ENCODE measurements at regions not wholly inside any gene's neighbourhood (a gene's known extent, or its start where the extent isn't known, plus 50 kb on each side); places are given as distances from the start of the nearest gene placed in this dataset.

DNA sequence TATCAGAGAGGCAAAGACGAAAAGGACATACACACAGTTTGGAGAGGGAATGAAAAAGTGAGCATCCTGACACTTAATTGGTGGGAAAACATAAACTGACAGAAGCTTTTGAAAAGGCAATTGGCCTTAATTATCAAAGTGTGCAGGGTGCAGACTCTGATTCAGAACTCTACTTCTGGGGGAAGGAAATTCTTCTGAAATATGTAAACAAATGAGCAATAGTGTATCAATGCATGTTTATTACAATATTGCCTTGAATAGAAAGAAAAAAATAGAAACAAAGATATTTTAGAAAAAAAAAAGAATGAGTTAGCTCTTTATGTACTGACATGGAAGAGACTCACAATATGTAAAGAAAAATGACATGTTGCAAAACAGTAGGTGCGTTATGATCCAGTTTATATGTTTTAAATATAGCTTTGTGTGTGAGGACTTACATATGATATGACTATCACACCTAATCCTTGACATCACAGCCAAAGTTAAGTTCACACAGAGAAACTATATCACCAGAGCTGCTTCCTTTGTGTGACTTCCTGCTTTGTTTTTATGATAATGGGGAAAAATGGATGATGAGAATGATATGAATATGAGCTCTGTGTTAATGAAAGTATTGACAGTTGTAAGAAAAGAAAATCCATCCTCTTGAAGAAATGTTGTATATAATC is 182.4 kb downstream of the KCTD12 start (continued):
- TF ChIP-seq, protein P1, sequence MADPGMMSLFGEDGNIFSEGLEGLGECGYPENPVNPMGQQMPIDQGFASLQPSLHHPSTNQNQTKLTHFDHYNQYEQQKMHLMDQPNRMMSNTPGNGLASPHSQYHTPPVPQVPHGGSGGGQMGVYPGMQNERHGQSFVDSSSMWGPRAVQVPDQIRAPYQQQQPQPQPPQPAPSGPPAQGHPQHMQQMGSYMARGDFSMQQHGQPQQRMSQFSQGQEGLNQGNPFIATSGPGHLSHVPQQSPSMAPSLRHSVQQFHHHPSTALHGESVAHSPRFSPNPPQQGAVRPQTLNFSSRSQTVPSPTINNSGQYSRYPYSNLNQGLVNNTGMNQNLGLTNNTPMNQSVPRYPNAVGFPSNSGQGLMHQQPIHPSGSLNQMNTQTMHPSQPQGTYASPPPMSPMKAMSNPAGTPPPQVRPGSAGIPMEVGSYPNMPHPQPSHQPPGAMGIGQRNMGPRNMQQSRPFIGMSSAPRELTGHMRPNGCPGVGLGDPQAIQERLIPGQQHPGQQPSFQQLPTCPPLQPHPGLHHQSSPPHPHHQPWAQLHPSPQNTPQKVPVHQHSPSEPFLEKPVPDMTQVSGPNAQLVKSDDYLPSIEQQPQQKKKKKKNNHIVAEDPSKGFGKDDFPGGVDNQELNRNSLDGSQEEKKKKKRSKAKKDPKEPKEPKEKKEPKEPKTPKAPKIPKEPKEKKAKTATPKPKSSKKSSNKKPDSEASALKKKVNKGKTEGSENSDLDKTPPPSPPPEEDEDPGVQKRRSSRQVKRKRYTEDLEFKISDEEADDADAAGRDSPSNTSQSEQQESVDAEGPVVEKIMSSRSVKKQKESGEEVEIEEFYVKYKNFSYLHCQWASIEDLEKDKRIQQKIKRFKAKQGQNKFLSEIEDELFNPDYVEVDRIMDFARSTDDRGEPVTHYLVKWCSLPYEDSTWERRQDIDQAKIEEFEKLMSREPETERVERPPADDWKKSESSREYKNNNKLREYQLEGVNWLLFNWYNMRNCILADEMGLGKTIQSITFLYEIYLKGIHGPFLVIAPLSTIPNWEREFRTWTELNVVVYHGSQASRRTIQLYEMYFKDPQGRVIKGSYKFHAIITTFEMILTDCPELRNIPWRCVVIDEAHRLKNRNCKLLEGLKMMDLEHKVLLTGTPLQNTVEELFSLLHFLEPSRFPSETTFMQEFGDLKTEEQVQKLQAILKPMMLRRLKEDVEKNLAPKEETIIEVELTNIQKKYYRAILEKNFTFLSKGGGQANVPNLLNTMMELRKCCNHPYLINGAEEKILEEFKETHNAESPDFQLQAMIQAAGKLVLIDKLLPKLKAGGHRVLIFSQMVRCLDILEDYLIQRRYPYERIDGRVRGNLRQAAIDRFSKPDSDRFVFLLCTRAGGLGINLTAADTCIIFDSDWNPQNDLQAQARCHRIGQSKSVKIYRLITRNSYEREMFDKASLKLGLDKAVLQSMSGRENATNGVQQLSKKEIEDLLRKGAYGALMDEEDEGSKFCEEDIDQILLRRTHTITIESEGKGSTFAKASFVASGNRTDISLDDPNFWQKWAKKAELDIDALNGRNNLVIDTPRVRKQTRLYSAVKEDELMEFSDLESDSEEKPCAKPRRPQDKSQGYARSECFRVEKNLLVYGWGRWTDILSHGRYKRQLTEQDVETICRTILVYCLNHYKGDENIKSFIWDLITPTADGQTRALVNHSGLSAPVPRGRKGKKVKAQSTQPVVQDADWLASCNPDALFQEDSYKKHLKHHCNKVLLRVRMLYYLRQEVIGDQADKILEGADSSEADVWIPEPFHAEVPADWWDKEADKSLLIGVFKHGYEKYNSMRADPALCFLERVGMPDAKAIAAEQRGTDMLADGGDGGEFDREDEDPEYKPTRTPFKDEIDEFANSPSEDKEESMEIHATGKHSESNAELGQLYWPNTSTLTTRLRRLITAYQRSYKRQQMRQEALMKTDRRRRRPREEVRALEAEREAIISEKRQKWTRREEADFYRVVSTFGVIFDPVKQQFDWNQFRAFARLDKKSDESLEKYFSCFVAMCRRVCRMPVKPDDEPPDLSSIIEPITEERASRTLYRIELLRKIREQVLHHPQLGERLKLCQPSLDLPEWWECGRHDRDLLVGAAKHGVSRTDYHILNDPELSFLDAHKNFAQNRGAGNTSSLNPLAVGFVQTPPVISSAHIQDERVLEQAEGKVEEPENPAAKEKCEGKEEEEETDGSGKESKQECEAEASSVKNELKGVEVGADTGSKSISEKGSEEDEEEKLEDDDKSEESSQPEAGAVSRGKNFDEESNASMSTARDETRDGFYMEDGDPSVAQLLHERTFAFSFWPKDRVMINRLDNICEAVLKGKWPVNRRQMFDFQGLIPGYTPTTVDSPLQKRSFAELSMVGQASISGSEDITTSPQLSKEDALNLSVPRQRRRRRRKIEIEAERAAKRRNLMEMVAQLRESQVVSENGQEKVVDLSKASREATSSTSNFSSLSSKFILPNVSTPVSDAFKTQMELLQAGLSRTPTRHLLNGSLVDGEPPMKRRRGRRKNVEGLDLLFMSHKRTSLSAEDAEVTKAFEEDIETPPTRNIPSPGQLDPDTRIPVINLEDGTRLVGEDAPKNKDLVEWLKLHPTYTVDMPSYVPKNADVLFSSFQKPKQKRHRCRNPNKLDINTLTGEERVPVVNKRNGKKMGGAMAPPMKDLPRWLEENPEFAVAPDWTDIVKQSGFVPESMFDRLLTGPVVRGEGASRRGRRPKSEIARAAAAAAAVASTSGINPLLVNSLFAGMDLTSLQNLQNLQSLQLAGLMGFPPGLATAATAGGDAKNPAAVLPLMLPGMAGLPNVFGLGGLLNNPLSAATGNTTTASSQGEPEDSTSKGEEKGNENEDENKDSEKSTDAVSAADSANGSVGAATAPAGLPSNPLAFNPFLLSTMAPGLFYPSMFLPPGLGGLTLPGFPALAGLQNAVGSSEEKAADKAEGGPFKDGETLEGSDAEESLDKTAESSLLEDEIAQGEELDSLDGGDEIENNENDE (IDR thresholded peaks at IDR 0.05; ENCODE audit: insufficient replicate concordance, low read length) = no peak
- TF ChIP-seq BCL11A (IDR thresholded peaks at IDR 0.05; ENCODE audit: low read depth in 2 of 2, low read length in 2 of 2) (no peak), SUZ12 (IDR thresholded peaks at IDR 0.05; ENCODE audit: low read length) (no peak), POLR2A (IDR thresholded peaks at IDR 0.05; ENCODE audit: control extremely low read depth in 1 of 2, low read depth in 2 of 2, low read length in 2 of 2) (no peak), EGR1 (IDR thresholded peaks at IDR 0.05; ENCODE audit: borderline replicate concordance, low read depth, low read length) (no peak), POLR2AphosphoS5 (IDR thresholded peaks at IDR 0.05; ENCODE audit: low read depth, low read length) (no peak), EP300 (IDR thresholded peaks at IDR 0.05; ENCODE audit: borderline replicate concordance in 1 of 2, low read depth in 2 of 2, low read length in 2 of 2) (no peak), BRCA1 (IDR thresholded peaks at IDR 0.05; ENCODE audit: low read depth, low read length) (no peak), SIX5 (IDR thresholded peaks at IDR 0.05; ENCODE audit: low read depth, low read length) (no peak), CBX8 (IDR thresholded peaks at IDR 0.05; ENCODE audit: borderline replicate concordance, low read depth, low read length) (no peak), KDM5A (IDR thresholded peaks at IDR 0.05; ENCODE audit: low read length) (no peak)
- TF ChIP-seq, protein P2, sequence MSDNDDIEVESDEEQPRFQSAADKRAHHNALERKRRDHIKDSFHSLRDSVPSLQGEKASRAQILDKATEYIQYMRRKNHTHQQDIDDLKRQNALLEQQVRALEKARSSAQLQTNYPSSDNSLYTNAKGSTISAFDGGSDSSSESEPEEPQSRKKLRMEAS (IDR thresholded peaks at IDR 0.05) = no peak

Measured in H1 (cell line).